ENCODE measurements at regions not wholly inside any gene's neighbourhood (a gene's known extent, or its start where the extent isn't known, plus 50 kb on each side); places are given as distances from the start of the nearest gene placed in this dataset.

DNA sequence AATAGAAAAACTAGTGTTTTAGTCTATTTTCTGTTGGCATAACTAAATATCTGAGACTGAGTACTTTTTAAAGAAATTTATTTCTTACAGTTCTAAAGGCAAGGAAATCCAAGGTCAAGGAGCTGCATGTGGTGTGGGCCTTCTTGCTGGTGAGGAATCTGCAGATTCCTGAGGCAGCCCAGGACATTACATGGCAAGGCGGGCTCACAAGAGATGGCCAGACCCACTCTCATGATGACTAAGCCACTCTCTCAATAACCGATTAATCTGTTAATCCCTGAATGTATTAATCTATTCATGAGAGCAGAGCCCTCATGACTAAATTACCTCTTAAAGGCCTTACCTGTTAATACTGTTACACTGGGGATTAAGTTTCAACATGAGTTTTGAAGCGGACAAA is 340.8 kb downstream of the GRXCR1 start:
- TF ChIP-seq EP300 (IDR thresholded peaks at IDR 0.05; ENCODE audit: low read depth in 2 of 2, low read length in 2 of 2) (no peak), EP300 (CRISPR knock-in tag; IDR thresholded peaks at IDR 0.05; ENCODE audit: borderline replicate concordance) (no peak), CREB1 (IDR thresholded peaks at IDR 0.05) (no peak), CREB1 (CRISPR knock-in tag; IDR thresholded peaks at IDR 0.05) (no peak), ZNF546 (CRISPR knock-in tag; conservative IDR thresholded peaks at IDR 0.05) (no peak)

Measured in HepG2 (cell line).